ENCODE measurements at regions not wholly inside any gene's neighbourhood (a gene's known extent, or its start where the extent isn't known, plus 50 kb on each side); places are given as distances from the start of the nearest gene placed in this dataset.

DNA sequence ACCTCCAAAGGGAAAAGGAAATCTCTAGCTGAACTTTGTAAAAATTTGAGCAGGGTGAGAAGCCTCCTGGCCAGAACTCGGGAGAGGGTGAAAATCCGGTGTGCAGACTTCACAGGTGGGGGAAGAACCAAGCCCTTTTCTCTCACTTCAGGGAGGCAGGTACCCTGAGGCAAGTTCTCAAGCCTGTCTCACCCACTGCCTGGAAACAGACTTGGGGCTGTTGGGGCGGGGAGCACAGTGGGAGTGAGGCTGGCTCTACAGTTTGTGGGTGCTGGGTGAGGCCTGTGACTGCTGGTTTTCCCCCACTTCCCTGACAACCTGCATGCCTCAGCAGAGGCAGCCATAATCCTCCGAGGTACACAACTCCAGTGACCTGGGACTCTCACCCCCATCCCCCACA is 187.1 kb downstream of the KIF4B start:
- H3K4me3 ChIP-seq (ENCODE audit: low read depth, low read length): no peak overlapping the region
- DNase-seq (ENCODE audit: low read depth, low spot score): no peak
- in situ Hi-C loops (cut with HindIII; ENCODE audit: low sequenced_read_pairs): no loop called here
- TF ChIP-seq, protein P1, sequence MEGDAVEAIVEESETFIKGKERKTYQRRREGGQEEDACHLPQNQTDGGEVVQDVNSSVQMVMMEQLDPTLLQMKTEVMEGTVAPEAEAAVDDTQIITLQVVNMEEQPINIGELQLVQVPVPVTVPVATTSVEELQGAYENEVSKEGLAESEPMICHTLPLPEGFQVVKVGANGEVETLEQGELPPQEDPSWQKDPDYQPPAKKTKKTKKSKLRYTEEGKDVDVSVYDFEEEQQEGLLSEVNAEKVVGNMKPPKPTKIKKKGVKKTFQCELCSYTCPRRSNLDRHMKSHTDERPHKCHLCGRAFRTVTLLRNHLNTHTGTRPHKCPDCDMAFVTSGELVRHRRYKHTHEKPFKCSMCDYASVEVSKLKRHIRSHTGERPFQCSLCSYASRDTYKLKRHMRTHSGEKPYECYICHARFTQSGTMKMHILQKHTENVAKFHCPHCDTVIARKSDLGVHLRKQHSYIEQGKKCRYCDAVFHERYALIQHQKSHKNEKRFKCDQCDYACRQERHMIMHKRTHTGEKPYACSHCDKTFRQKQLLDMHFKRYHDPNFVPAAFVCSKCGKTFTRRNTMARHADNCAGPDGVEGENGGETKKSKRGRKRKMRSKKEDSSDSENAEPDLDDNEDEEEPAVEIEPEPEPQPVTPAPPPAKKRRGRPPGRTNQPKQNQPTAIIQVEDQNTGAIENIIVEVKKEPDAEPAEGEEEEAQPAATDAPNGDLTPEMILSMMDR (IDR thresholded peaks at IDR 0.05; ENCODE audit: low read depth, low read length): no peak

DNA sequence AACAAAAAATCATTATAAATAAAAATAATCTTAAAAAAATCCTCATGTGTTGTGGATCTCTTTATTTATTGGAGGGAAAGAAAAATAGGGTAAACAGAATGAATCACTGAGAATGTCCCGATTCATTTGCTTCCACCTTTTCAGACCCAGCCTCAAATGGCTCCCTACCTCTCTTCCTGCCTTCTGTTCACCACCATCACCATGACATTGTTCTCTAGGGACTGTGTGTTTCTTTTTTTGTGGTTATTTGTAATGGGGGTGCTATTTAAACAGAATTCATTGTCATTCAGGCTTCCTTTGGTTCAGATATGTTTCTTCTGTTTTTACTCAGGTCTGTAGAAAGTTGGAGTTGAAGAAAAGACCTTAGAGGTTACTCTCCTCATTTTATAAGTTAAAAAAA is 198.2 kb downstream of the KIF4B start:
- in situ Hi-C loops (cut with HindIII; ENCODE audit: low sequenced_read_pairs): no loop called here
- TF ChIP-seq, protein P1 (IDR thresholded peaks at IDR 0.05; ENCODE audit: low read depth, low read length): no peak
- no peak overlapping the region for H3K4me3 ChIP-seq (ENCODE audit: low read depth, low read length)
- DNase-seq (ENCODE audit: low read depth, low spot score): no peak

DNA sequence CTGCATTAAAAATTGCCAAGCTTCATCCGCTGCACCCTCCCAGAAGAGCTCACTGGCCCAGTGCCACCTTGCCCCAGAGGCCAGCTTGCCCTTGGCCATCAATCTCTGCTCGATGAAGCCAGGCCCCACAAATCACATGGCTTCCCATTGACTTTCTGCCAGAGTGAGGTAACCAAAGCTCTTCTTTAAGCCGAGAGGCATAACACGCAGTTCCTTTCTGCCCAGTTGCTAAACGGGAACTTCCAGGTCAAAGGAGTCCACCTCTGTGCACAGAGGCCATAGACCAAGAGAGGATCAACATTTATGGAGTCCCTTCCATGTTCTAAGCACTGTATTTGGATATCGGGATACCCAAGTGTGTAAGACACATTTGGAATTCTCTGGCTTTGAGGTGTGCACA is 208.8 kb downstream of the KIF4B start:
- TF ChIP-seq, protein P1 (IDR thresholded peaks at IDR 0.05; ENCODE audit: low read depth, low read length): no peak
- in situ Hi-C loops (cut with HindIII; ENCODE audit: low sequenced_read_pairs): no loop called here
- DNase-seq (ENCODE audit: low read depth, low spot score): no peak
- no peak overlapping the region for H3K4me3 ChIP-seq (ENCODE audit: low read depth, low read length)

DNA sequence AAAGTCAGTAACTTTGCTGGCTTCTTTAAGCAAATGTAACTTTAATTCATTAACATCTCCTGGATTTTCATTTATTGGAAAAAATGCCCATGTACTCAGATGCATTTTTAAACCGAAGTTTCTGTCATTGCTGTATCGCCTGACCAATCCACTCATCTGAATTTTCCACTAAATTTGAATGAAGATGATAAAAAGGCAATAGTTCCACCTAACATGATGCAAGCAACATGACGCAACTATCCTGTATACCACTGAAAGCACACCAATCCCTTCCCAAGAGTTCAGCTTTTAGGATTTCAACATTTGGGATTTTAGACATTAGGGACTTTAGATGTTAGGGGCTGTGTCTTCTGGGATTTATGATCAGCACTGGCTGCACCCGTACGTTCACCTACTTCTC is 215.6 kb downstream of the KIF4B start:
- in situ Hi-C loops (cut with HindIII; ENCODE audit: low sequenced_read_pairs): no loop called here
- H3K4me3 ChIP-seq (ENCODE audit: low read depth, low read length): no peak overlapping the region
- DNase-seq (ENCODE audit: low read depth, low spot score): no peak
- TF ChIP-seq, protein P1 (IDR thresholded peaks at IDR 0.05; ENCODE audit: low read depth, low read length): no peak

DNA sequence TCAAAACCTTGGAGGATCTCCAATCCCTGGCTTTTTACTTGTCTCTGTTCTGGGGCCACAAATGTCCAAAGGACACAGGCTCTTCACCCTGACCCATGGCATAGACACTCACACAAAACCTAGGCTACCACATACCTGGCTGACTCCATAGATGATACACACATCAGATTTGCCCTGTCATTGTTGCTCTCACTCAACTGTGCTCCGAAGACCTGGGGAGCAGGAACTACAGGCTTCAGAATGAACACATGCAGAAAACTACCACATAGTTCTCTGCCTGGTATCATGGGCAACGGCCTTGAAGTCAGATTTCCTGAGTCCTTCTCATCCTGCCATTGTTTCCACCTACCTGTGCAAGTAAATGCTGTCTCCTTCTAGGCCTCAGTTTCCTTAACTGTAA is 226.2 kb downstream of the KIF4B start:
- DNase-seq (ENCODE audit: low read depth, low spot score): no peak
- in situ Hi-C loops (cut with HindIII; ENCODE audit: low sequenced_read_pairs): no loop called here
- TF ChIP-seq, protein P1 (IDR thresholded peaks at IDR 0.05; ENCODE audit: low read depth, low read length): no peak
- H3K4me3 ChIP-seq (ENCODE audit: low read depth, low read length): no peak overlapping the region

DNA sequence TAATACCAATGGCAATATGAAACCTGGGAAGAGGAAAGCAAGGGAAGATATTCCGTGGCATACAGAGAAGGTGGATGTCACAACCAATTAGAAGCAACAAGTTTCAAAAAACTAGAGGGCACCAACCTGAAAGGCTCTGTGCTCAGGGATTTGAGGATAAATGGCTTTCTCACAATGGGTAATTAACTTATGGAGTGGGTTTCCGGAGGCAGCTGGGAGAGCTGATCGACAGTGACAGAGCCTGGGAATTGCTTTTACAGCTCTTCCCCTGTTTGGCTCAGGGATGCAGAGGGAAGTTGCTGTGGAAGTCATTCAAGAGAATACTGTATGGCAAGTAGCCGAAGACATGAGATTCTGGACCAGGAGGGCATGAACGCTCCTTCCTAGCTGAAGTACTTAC is 237.0 kb downstream of the KIF4B start:
- TF ChIP-seq, protein P1 (IDR thresholded peaks at IDR 0.05; ENCODE audit: low read depth, low read length): no peak
- in situ Hi-C loops (cut with HindIII; ENCODE audit: low sequenced_read_pairs): no loop called here

DNA sequence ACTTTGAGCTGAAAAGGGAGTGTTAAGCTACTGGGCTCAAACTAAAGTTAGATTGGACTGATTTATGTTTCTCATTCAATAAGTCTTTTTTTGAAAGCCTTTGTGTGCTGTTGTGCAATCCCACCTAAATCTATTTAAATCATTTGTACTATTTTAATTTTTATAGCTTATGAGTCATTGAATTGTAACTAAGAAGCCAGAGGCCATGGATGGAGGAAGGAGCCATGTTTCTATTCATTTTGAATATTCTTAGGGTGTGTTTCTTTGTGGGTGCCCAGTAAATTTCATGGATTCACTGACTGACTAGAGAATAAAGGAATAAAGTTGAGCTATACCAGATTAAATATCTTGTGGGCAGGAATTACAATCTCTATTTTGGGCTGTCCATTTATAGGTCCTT is 238.5 kb downstream of the KIF4B start:
- in situ Hi-C loops (cut with HindIII; ENCODE audit: low sequenced_read_pairs): no loop called here
- DNase-seq (ENCODE audit: low read depth, low spot score): no peak
- TF ChIP-seq, protein P1 (IDR thresholded peaks at IDR 0.05; ENCODE audit: low read depth, low read length): no peak

More for the DNA sequence above, 237.0 kb downstream of the KIF4B start:
- DNase-seq (ENCODE audit: low read depth, low spot score): no peak
- H3K4me3 ChIP-seq (ENCODE audit: low read depth, low read length): no peak overlapping the region

More for the DNA sequence above, 238.5 kb downstream of the KIF4B start:
- no peak overlapping the region for H3K4me3 ChIP-seq (ENCODE audit: low read depth, low read length)
